OCI-LY3 (cell line): ENCODE measurements at regions not wholly inside any gene's neighbourhood (a gene's known extent, or its start where the extent isn't known, plus 50 kb on each side); places are given as distances from the start of the nearest gene placed in this dataset.

Experiments
- CTCF ChIP-seq: fragments of 200-600, 300-600 bp; sonication (generic); IDR thresholded peaks from 2 replicates; pipeline ENCODE4 v1.5.1; 2014; ENCODE audit warnings: antibody characterized with exemption, low read length, low read depth
- EZH2phosphoT487 ChIP-seq: fragments of 200-600 bp; shearing (Covaris generic); IDR thresholded peaks from 2 replicates; pipeline ENCODE4 v1.6.1; 2018; ENCODE audit warnings: antibody characterized with exemption, mixed run types, low read depth

- no peak for TF ChIP-seq CTCF
- no peak for TF ChIP-seq EZH2phosphoT487
These were observed 133.0 kb downstream of the ETS2 start for GRCh38 chr21:38938769-38939168.
